GM19240 (cell line): ENCODE measurements at regions not wholly inside any gene's neighbourhood (a gene's known extent, or its start where the extent isn't known, plus 50 kb on each side); places are given as distances from the start of the nearest gene placed in this dataset.
"Not testable (repeated sequence)": the region's sequence is repeated elsewhere in the genome, so short reads cannot be mapped to it uniquely, and the experiment has no call there.

Experiments
- DNase-seq: peaks from one replicate; pipeline ENCODE4 v3.0.0; 2011; ENCODE audit warnings: low spot score; ENCODE audit not compliant: insufficient read length

DNA sequence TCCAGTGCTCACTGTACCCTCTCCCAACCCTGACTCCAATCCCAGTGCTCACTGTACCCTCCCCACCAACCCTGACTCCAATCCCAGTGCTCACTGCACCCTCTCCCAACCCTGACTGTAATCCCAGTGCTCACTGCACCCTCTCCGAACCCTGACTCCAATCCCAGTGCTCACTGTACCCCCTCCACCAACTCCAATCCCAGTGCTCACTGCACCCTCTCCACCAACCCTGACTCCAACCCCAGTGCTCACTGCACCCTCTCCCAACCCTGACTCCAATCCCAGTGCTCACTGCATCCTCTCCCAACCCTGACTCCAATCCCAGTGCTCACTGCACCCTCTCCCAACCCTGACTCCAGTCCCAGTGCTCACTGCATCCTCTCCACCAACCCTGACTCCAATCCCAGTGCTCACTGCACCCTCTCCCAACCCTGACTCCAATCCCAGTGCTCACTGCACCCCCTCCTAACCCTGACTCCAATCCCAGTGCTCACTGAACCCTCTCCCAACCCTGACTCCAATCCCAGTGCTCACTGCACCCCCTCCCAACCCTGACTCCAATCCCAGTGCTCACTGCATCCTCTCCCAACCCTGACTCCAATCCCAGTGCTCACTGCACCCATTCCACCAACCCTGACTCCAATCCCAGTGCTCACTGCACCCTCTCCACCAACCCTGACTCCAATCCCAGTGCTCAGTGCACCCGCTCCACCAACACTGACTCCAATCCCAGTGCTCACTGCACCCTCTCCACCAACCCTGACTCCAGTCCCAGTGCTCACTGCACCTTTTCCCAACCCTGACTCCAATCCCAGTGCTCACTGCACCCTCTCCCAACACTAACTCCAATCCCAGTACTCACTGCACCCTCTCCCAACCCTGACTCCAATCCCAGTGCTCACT lies 136.3 kb upstream of the ZNF618 start:
- not testable (repeated sequence) for DNase-seq

DNA sequence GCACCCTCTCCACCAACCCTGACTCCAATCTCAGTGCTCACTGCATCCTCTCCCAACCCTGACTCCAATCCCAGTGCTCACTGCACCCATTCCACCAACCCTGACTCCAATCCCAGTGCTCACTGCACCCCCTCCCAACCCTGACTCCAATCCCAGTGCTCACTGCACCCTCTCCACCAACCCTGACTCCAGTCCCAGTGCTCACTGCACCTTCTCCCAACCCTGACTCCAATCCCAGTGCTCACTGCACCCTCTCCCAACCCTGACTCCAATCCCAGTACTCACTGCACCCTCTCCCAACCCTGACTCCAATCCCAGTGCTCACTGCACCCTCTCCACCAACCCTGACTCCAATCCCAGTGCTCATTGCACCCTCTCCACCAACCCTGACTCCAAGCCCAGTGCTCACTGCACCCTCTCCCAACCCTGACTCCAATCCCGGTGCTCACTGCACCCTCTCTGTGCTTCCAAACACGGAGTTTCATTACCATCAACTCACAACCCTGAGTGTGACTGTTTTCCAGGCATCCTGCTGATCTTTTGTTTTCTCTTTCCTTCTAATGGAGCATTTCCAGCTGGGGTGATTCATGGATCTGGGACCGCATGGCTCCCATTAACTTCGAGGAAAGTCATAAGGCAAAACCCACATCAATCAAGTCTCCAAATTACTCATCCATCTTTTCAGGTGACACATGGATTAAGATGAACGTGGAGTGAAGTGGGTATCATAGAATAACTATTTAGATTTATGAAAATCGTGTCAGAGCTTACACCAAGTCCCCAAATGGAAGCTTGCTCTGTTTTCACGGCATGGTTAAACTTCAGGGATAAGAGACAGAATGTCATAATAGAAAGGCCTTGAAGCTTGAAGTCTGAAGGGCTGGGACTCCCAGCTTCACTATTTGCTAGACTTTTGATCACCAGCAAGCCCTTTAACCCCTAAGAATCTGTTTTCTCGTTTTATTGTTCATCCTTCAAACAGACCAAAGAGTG lies 135.3 kb upstream of the ZNF618 start:
- not testable (repeated sequence) for DNase-seq

DNA sequence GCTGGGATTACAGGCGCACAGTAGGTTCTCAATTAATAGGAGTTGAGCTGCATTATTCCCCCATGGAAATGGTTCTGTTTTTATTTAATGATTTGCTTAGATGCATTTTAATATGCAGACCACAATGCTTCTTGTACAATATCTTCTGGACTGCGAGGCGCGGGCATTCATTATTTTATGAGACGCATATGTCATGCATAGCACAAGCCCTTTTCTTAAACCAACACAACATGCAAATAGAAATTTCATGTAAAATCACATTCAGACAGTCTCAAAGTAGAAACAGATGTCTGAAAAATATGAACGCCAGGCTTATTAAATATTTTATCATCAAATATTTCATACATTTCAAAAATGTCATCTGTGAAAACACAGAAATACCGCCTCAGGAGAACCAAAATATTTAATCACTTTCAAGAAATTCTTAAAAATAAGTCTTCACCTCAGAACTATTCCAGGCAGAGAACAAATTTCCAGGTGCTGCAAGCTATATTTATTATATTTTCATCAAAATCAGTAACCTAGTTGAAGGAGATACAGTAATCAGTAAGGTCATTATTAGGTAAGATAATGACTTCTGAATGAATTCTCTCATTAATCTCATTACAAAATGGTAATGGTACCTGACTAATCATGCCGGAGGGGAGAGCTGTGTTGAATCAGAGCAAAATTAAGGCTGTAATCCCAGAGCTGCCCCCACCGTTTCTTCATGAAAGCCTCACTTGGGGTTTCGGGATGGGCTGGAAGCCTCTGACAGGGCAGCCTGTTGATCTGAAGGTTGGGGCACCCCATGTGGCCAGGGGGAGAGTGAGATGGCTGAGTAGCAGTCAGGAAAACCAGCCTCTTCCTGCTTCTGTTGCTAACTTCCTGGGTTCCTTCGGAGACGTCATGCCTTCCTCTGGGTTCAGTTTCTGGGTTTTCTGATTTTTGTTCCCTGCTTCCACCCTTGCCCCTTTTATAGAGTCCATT lies 133.9 kb upstream of the ZNF618 start:
- DNase-seq = no peak

DNA sequence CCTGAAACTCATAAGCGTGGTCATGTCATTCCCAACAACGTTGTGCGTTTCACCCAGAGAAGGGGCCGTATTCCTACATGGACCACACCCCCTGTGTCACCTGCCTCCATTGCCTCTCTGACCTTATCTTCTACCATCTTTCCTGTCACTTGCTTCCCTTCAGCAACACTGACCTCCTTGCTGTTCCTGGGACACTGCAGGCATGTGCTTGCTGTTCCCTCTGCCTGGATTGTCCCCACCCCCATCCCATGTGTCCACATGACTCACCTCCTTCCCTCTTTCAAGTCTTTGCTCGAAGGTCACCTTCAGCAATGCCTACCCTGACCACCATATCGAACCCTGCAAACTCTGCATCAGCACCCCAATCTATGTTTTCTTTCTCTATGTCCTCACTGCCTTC lies 133.2 kb upstream of the ZNF618 start:
- no peak for DNase-seq

DNA sequence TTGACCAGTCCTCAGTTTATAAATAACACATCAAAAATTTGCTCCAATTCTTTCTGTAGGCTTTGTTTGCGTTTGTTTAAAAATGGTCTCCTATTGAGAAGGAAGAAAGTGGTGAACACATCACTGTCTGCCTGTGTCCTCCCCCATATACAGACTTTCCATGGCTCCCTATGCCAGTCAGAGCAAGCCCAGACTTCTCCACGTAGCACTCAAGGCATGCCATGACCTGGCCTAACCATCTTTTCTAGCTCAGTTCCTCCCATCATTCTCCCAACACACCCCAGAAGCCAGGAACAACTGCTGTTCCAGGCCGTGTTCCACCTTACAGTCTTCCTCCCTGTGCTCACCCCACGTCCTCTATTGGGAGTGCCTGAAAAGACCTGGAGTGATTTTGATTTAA lies 129.6 kb upstream of the ZNF618 start:
- DNase-seq = no peak

DNA sequence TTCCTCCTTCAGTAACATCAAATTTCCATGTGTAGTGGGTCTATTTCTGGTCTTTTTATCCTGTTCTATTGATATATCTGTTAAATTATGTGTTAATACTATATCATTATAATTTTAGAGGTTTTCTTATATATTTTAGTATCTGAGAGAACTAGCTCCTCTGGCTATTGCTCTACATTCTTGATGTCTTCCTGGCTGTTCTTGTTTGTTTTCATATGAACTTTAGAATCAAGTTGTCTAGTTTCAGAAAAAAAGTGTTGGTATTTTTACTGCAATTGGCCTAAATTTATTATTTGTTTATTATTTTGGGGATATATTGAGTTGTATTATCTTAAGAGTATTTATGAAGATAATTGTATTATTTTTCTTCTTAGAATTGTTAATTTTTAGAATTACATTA lies 128.0 kb upstream of the ZNF618 start:
- DNase-seq = no peak

DNA sequence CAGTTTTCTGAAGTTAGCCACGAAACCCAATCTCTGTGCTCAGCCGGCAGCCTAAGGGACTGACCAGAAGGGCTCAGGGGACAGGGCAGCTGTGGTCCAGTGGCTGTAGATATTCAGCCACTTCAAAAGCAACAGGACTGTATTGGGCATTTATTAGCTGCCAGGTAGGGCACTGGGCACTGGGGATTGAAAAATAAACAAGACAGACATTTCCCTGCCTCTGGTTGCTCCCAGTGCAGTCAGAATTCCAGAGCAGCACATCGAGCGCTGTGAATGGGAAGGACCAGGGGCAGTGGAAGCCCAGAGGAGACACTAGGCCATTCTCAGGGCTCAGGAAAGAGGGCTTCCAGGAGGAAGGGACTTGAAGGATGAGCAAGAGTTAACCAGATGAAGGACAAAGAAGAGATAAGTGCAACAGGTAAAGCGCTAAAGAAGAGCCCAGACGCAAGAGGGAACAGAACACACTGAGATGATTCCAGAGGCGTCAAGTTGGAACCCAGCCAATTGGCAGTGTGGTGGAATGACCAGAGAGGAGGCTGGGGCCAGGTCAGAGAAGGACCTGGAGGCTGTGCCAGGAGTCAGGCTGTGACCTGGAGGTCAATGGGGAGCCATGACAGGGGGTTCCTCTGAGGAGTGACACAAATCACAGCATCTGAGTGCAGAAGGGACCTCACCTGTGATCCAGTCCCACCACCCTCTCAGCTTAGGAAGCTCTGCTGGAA lies 122.5 kb upstream of the ZNF618 start:
- DNase-seq = no peak

DNA sequence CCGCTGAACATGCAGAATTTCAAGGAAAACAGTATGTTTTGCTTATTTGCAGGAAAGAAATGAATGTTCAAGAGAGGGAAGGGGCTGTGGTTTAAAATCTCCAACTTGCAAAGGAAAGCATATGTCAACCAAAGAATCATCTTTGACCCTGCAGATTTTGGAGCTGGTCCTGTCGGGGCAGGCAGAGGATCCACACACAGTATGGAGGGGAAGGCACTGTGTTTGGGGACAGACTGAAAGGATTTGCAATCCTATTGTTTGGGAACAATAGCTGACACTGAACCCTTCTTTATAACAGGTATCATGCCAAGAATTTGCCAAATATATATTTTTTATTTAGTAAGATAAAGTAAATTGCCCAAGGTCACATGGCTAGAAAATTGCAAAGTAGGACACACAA lies 121.4 kb upstream of the ZNF618 start:
- DNase-seq = no peak

DNA sequence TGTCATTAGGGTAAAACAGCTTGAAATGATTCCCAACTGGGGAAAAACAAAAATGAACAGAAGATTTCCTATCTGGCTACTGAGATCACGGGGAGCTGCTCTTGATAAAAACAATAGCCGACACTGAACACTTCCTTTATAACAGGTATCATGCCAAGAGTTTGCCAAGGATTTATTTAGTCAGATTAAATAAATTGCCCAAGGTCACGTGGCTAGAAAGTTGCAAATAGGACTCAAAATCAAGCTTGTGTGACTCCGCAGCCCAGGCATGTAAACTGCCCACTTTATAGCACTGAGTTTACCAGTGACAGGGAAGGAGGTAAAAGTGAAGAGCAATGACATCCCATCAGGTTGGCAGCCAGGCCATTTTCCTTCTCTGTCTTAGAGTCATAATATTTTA lies 120.7 kb upstream of the ZNF618 start:
- DNase-seq = no peak

DNA sequence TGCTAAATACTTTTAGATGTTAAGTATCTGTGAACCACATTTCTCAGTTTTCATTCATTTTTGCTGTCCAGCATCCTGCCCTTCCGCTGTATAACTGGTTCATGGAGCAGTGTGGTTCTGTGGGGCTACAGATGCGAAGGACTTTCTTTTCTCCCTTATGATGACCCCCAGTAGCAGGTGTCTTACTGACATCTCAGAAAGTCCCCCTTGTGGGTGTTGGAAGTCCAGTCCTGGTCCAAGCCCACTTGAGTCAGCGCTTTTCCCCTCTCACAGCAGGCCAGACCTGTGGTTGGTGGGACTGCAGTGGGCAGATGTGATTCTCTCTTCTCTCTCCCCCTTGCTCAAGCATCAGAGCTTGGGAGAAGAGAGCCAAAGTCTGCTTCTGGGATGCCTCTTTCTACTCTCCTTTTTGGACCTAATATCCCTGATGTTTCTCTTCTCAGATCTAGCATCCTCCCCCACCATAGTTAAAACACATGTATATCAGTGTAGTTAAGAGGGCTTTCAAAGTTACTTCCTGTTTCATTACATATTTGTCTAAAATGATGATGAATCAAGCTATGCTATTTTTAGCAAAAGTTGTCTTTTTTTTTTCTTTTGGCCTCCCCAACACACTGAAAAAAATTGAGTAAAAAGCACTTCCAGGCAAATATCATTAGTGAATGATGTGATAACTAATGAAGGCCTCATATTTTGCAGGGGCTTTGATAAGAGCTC lies 119.5 kb upstream of the ZNF618 start:
- no peak for DNase-seq

DNA sequence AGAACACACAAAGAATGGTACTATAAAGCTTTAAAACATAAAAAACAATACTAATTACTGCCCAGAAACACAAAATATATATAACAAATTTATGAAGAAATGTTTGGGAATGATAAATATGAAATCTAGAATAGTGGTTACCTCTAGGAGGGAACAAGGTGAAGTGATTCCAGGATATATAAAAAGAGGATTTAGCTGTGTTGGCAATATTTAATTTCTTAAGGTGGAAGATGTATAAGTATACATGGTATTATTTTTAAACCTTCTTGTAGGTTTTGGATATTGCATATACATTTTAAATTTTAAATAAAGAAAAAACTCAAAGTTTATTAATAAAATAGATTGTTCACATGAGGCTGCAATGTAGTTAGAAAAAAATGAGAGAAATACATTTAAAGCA lies 112.7 kb upstream of the ZNF618 start:
- no peak for DNase-seq

DNA sequence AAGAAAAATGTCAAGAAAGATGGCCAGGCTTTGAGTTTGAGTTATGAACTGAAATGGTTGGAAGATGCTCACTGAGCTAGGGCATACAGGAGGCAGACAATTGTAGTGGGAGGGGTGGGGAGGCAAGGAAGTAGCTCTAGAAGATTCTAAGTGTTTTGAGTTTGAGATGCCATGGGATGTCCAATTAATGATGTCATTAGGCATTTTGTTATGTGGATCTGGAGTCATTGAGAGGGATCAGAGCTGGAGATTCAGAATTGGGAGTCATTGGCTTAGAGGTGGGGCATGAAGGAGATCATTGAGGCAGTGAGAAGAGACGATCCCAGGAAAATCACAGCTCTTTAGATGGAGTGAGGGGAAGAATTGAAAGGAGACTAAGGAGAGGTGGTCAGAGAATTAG lies 111.5 kb upstream of the ZNF618 start:
- DNase-seq = no peak

DNA sequence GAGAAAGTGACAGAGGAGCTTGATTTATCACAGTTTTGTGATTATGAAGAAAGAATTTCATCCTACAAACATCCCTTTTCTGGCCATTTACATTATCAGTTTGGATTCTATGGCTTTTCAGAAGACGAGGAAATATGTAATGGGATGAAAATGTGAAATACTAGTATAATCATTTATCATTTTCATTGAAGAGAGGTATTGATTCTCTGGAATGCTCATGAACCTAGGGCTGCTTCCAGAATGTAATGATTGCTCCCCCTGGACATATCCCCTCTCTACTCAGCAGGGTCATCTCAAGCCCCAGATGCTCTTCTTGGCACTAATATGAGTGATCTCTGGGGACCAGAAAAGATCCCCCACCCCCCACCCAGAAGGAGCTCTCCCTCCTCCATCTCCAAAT lies 106.7 kb upstream of the ZNF618 start:
- DNase-seq = no peak

DNA sequence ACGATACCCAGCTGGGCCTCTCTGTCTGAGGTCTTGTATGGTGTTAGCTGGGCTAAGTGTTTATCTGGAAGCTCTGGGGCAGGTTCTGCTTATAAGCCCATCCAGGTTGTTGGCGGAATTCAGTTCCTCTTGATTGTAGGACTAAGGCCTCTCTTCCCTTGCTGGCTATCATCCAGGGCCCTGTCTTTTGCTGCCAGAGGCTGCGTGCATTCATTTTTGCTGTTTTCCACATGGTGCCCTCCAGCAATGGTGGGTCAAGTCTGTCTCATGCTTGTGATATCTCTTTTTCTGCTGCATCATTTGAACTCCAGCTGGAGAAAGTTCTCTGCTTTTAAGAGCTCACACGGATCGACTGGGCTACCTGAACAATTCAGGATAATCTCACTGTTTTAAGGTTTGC lies 105.7 kb upstream of the ZNF618 start:
- DNase-seq = no peak

DNA sequence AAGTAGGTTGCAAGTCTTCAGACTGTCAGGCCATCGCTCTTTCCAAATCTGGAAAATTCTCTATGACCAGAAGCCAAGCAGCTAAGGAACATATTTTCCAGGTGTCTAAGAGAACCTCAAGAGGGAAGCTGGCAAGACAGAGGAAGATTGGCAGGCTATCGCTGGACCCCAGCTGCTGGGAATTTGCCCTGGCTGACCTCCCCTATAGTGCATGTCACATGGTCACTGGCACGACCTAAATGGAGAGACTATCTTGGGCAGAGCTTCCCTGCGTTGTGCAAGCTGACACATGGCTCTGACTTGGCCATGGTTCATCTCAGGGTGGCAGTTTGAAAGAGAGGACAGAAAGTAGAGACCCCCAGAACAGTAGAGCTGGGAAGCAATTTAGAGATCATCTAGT lies 104.9 kb upstream of the ZNF618 start:
- DNase-seq = no peak

DNA sequence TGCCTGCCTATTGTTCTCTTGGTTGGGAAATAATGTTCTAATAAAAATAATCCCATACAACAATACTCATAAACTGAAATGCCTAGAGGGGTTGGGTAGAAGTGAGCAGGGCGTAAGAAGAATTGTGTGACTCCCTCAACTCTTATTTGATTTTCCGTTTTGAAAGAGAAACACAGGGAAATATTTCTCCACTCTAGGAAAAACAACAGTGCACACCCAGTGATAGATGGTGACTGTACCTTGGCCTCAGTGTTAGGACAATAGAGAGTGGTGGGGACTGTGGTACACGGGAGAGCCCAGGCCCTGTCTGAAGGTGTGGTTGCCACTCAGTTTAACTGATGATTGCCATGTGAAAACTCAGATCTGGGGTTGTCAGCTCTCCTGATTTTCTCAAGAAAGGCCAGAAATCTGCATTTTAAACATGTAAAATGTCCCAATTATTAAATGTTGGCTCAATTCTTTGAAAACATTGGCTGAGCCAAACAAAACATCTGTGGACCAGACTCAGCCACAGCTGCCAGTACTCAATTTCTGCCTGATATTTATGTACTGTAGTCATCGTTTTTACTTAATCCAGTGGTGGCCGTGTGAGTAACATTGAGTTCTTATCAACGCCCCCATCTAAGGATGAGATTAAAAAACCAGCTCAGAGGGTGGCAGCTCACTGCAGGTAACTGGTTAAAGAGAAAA lies 103.8 kb upstream of the ZNF618 start:
- no peak for DNase-seq

DNA sequence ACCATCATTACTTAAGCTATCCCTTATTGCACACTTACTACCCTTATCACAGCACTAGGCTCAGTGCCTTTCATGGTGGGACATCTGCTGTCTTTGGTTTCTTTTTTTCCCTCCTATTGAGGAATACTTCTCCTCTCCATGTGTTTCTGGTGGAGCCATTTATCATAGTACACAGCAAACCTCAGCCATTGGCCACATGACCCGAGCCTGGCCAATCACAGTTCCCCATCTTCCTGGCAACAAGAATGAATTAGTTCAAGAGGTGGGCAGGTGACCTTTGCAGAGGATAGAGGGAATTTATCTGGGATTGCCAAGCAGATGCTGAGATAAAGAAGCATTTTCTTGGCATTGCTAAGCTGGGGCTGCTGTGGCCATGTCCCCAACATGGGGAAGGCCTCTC lies 101.1 kb upstream of the ZNF618 start:
- DNase-seq = no peak

DNA sequence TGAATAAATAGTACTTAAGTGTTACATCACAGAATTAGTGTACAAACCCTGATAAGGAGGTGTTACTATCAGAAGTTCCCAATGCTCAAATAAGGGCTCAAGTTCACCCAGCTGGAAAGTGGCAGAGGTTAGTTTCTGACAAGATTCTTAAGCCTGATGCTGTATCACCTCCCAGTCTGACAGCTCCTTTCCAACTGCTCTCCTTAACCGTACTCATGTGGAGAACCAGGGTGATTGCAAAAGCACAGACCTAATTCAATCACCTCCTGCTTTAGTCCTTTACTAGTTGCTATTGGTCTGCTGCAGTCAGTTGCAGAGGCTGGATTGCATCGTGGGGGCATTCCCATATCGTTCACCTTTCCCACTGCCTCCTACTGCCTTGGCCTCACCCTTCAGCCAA lies 100.4 kb upstream of the ZNF618 start:
- DNase-seq = no peak

DNA sequence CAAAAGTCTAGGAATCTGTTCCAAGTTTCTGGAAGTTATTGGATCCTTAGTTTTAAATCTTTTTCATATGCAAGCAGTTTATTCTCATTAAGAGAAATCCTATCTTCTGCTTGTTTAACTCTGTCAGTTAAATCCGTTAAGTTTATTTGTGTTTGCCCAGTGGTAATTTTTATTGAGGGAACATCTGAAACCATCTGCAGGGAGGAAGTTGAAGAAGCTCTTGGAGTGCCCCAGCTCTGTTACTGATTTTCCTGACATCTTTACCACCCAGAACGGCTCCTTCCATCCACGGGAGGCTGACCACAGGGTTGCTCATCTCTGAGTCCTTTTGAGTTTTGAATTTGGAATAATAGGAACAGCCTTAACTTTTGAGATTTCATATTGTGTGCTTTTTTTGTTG lies 99.9 kb upstream of the ZNF618 start:
- no peak for DNase-seq
